Left lung (tissue), 4 donors: ENCODE measurements at regions not wholly inside any gene's neighbourhood (a gene's known extent, or its start where the extent isn't known, plus 50 kb on each side); places are given as distances from the start of the nearest gene placed in this dataset.

Source experiments
- ATAC-seq: fragments of 200-7000 bp; cut with Tn5 transposase; one replicate; pipeline ENCODE4 v1.9.1; 2020; ENCODE audit warnings: moderate library complexity
- DNase-seq, 4 donors: peaks; one replicate each; pipeline ENCODE4 v3.0.0-alpha.2; 2013 to 2020
- H3K27ac ChIP-seq, 2 donors: fragments of 200-600 bp; sonication (generic) in 1 of 2; one replicate each; pipeline versions ENCODE4 v1.5.0 to v1.8.0; 2020 to 2021
- H3K27me3 ChIP-seq, 2 donors: fragments of 200-600 bp; sonication (generic) in 1 of 2; one replicate each; pipeline versions ENCODE4 v1.5.0 to v1.8.0; 2020 to 2021
- H3K36me3 ChIP-seq, 2 donors: fragments of 200-600 bp; sonication (generic) in 1 of 2; one replicate each; pipeline versions ENCODE4 v1.5.0 to v1.8.0; 2020 to 2021
- H3K4me1 ChIP-seq, 2 donors: fragments of 200-600 bp; one replicate each; pipeline ENCODE4 v1.8.0; 2021
- H3K4me3 ChIP-seq, 2 donors: fragments of 200-600 bp; sonication (generic) in 1 of 2; one replicate each; pipeline versions ENCODE4 v1.5.0 to v1.8.0; 2020 to 2021; ENCODE audit warnings: mild to moderate bottlenecking in 1 of 2
- H3K9me3 ChIP-seq, 2 donors: fragments of 200-600 bp; sonication (generic) in 1 of 2; one replicate each; pipeline versions ENCODE4 v1.5.0 to v1.8.0; 2020 to 2021
- CTCF ChIP-seq, 2 donors: fragments of 200-600 bp; sonication (generic) in 1 of 2; IDR thresholded peaks; one replicate each; pipeline versions ENCODE4 v1.5.0 to v1.8.0; 2021; ENCODE audit warnings: antibody characterized with exemption in 2 of 2
- intact Hi-C, 2 donors: fragments of 100-400 bp; cut with DNase I; formaldehyde crosslinking; loops; one replicate each; pipeline versions ENCODE4 v1.11.2 to v1.14.2; 2022
- donor health status: DM: no; HTN: yes; CAD: no.
- donor health status: DM: no; HTN: no; CAD: no.

GRCh38 chrX:8906299-8906938 lies 105.2 kb upstream of the FAM9A start:
- ATAC-seq = no peak
- H3K27ac ChIP-seq = no peak overlapping the region
- intact Hi-C loops = no loop called here

GRCh38 chrX:8897259-8897658 lies 96.1 kb upstream of the FAM9A start:
- no peak for ATAC-seq
- no peak for TF ChIP-seq CTCF (IDR thresholded peaks at IDR 0.05)
- Histone ChIP-seq H3K27me3 (no peaks in the 10 kb centered on the region), H3K27ac (no peak overlapping the region), H3K4me3 (no peak overlapping the region), H3K4me1 (no peaks in the 10 kb centered on the region), H3K9me3 (no peaks in the 10 kb centered on the region), H3K36me3 (no peaks in the 10 kb centered on the region)
- DNase-seq = no peak
- intact Hi-C loops = no loop called here

More at GRCh38 chrX:8906299-8906938, 105.2 kb upstream of the FAM9A start:
- H3K36me3 ChIP-seq = no peaks in the 10 kb centered on the region
- H3K4me1 ChIP-seq = no peaks in the 10 kb centered on the region
- H3K27me3 ChIP-seq = no peaks in the 10 kb centered on the region
- no peak for DNase-seq
- H3K4me3 ChIP-seq = no peak overlapping the region
- TF ChIP-seq CTCF (IDR thresholded peaks at IDR 0.05) = no peak
- no peaks in the 10 kb centered on the region for H3K9me3 ChIP-seq

- H3K27ac ChIP-seq = no peak overlapping the region
- TF ChIP-seq CTCF (IDR thresholded peaks at IDR 0.05) = no peak
- no peak overlapping the region for H3K4me3 ChIP-seq
- intact Hi-C loops = no loop called here
- H3K9me3 ChIP-seq = no peaks in the 10 kb centered on the region
- no peaks in the 10 kb centered on the region for H3K4me1 ChIP-seq
- no peaks in the 10 kb centered on the region for H3K36me3 ChIP-seq
- DNase-seq (no peak), ATAC-seq (no peak)
- H3K27me3 ChIP-seq = no peaks in the 10 kb centered on the region
Measured at GRCh38 chrX:8890794-8891193, 89.6 kb upstream of the FAM9A start.

- Histone ChIP-seq H3K36me3 (no peaks in the 10 kb centered on the region), H3K4me3 (no peak overlapping the region), H3K27ac (no peak overlapping the region), H3K27me3 (no peaks in the 10 kb centered on the region), H3K9me3 (no peaks in the 10 kb centered on the region), H3K4me1 (no peaks in the 10 kb centered on the region)
- DNase-seq = no peak
- ATAC-seq = no peak
- no peak for TF ChIP-seq CTCF (IDR thresholded peaks at IDR 0.05)
- intact Hi-C loops = no loop called here
Measured at GRCh38 chrX:8887004-8887403, 85.8 kb upstream of the FAM9A start.

- intact Hi-C loops = no loop called here
- TF ChIP-seq CTCF (IDR thresholded peaks at IDR 0.05) = peak; percentile 36 to 47
- Histone ChIP-seq H3K4me1 (no peaks in the 10 kb centered on the region), H3K27ac (no peak overlapping the region), H3K27me3 (no peaks in the 10 kb centered on the region), H3K9me3 (no peaks in the 10 kb centered on the region), H3K4me3 (no peak overlapping the region), H3K36me3 (no peaks in the 10 kb centered on the region)
- DNase-seq = no peak
- ATAC-seq = peak; percentile 48
Measured at GRCh38 chrX:8879750-8880149, 78.6 kb upstream of the FAM9A start.
